HL-60 (cell line): ENCODE measurements at regions not wholly inside any gene's neighbourhood (a gene's known extent, or its start where the extent isn't known, plus 50 kb on each side); places are given as distances from the start of the nearest gene placed in this dataset.

Experiments used
- DNase-seq, 2 experiments: peaks; one replicate each; pipeline ENCODE4 v3.0.0-alpha.2; 2010 to 2020; ENCODE audit warnings: low read depth in 1 of 2, low spot score in 1 of 2
- H3K27ac ChIP-seq: fragments of 250-450 bp; sonication (Bioruptor Pico); replicated peaks from 2 replicates; pipeline ENCODE4 v1.5.1; 2020; ENCODE audit warnings: mild to moderate bottlenecking, moderate library complexity
- H3K27me3 ChIP-seq: fragments of 250-450 bp; sonication (Bioruptor Pico); 2 replicates; pipeline ENCODE4 v1.5.1; 2021; ENCODE audit warnings: mild to moderate bottlenecking, moderate library complexity; ENCODE audit not compliant: insufficient read depth, poor library complexity, severe bottlenecking
- H3K4me3 ChIP-seq: replicated peaks from 2 replicates; pipeline ENCODE4 v1.5.1; 2011; ENCODE audit warnings: mild to moderate bottlenecking, control low read depth, low read length; ENCODE audit not compliant: insufficient read depth
- GABPA ChIP-seq: IDR thresholded peaks from 2 replicates; pipeline ENCODE4 v1.6.1; 2012; ENCODE audit warnings: low read depth
- POLR2AphosphoS5 ChIP-seq: IDR thresholded peaks from 2 replicates; pipeline ENCODE4 v1.6.1; 2012; ENCODE audit warnings: low read depth
- SPI1 ChIP-seq: IDR thresholded peaks from 2 replicates; pipeline ENCODE4 v1.6.1; 2012; ENCODE audit warnings: low read depth, mild to moderate bottlenecking, borderline replicate concordance
- TF ChIP-seq, protein P1 (sequence below): IDR thresholded peaks from one replicate; pipeline ENCODE4 v1.5.1; 2011; ENCODE audit warnings: low read length, control low read depth, inconsistent platforms; ENCODE audit not compliant: insufficient read depth
- TF ChIP-seq, protein P2 (sequence below): IDR thresholded peaks from 2 replicates; pipeline ENCODE4 v1.6.1; 2012; ENCODE audit warnings: low read depth; ENCODE audit not compliant: insufficient replicate concordance

DNA sequence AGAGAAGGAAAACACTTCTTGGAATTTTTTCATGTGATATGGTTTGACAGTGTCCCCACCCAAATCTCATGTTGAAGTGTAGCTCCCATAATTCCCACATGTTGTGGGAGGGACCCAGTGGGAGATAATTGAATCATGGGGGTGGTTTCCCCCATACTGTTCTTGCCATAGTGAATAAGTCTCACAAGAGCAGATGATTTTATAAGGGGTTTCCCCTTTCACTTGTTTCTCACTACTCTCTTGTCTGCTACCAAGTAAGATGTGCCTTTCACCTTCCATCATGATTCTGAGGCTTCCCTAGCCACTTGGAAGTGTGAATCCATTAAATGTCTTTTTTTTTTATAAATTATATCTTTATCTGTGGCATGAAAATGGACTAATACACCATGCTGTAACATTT lies 250.7 kb downstream of the LPIN1 start:
- no peak for DNase-seq
- TF ChIP-seq SPI1 (no peak), GABPA (no peak), POLR2AphosphoS5 (no peak)
- TF ChIP-seq, protein P1, sequence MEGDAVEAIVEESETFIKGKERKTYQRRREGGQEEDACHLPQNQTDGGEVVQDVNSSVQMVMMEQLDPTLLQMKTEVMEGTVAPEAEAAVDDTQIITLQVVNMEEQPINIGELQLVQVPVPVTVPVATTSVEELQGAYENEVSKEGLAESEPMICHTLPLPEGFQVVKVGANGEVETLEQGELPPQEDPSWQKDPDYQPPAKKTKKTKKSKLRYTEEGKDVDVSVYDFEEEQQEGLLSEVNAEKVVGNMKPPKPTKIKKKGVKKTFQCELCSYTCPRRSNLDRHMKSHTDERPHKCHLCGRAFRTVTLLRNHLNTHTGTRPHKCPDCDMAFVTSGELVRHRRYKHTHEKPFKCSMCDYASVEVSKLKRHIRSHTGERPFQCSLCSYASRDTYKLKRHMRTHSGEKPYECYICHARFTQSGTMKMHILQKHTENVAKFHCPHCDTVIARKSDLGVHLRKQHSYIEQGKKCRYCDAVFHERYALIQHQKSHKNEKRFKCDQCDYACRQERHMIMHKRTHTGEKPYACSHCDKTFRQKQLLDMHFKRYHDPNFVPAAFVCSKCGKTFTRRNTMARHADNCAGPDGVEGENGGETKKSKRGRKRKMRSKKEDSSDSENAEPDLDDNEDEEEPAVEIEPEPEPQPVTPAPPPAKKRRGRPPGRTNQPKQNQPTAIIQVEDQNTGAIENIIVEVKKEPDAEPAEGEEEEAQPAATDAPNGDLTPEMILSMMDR: no peak
- TF ChIP-seq, protein P2, sequence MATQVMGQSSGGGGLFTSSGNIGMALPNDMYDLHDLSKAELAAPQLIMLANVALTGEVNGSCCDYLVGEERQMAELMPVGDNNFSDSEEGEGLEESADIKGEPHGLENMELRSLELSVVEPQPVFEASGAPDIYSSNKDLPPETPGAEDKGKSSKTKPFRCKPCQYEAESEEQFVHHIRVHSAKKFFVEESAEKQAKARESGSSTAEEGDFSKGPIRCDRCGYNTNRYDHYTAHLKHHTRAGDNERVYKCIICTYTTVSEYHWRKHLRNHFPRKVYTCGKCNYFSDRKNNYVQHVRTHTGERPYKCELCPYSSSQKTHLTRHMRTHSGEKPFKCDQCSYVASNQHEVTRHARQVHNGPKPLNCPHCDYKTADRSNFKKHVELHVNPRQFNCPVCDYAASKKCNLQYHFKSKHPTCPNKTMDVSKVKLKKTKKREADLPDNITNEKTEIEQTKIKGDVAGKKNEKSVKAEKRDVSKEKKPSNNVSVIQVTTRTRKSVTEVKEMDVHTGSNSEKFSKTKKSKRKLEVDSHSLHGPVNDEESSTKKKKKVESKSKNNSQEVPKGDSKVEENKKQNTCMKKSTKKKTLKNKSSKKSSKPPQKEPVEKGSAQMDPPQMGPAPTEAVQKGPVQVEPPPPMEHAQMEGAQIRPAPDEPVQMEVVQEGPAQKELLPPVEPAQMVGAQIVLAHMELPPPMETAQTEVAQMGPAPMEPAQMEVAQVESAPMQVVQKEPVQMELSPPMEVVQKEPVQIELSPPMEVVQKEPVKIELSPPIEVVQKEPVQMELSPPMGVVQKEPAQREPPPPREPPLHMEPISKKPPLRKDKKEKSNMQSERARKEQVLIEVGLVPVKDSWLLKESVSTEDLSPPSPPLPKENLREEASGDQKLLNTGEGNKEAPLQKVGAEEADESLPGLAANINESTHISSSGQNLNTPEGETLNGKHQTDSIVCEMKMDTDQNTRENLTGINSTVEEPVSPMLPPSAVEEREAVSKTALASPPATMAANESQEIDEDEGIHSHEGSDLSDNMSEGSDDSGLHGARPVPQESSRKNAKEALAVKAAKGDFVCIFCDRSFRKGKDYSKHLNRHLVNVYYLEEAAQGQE: no peak
- no peak overlapping the region for H3K4me3 ChIP-seq
- no peaks in the 10 kb centered on the region for H3K27me3 ChIP-seq
- H3K27ac ChIP-seq: no peak overlapping the region

GRCh38 chr2:11998218-11998617 lies 251.8 kb downstream of the LPIN1 start:
- DNase-seq: no peak
- H3K27ac ChIP-seq: no peak overlapping the region
- TF ChIP-seq, protein P1: no peak
- no peak for TF ChIP-seq POLR2AphosphoS5
- TF ChIP-seq, protein P2: no peak
- no peak for TF ChIP-seq GABPA
- no peak for TF ChIP-seq SPI1
- H3K27me3 ChIP-seq: no peaks in the 10 kb centered on the region
- no peak overlapping the region for H3K4me3 ChIP-seq

DNA sequence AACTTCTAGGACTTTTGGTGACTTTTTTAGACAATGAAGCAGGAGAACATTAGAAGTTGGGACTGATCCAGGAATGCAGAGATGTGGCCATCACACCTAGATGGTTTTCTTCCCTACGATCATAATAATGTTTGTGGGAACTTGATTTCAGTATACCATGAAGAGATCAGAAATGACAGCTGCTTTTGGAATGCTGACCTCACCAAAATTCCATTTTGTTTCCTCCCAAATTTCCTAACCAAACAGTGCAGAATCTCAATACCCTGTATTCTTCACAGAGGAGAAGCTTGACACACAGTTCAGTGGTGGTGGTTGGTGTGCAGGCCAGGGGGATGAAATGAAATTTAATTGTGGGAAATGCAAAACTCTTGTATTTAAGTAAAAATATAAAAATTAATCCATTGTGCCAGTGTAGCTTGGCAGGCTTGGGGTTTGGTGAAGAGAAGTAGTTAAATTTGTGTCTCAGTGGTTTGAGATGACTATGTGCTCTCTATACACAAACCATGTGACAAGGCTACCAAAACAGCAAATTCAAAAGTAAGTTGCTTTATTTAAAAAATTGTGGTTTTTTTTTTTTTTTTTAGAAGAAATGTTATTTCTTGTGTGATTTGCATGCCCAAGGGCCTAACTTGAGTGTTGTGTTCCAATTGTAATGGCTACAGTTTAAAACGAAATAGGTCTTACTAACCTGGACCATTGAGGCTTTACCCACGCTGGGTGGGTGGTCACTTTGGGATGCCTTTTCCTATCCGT lies 252.4 kb downstream of the LPIN1 start:
- no peak overlapping the region for H3K27ac ChIP-seq
- no peaks in the 10 kb centered on the region for H3K27me3 ChIP-seq
- no peak overlapping the region for H3K4me3 ChIP-seq
- TF ChIP-seq SPI1 (no peak), GABPA (no peak), POLR2AphosphoS5 (no peak)
- TF ChIP-seq, protein P1: no peak
- TF ChIP-seq, protein P2: no peak
- DNase-seq: no peak
